ENCODE measurements at regions not wholly inside any gene's neighbourhood (a gene's known extent, or its start where the extent isn't known, plus 50 kb on each side); places are given as distances from the start of the nearest gene placed in this dataset.

DNA sequence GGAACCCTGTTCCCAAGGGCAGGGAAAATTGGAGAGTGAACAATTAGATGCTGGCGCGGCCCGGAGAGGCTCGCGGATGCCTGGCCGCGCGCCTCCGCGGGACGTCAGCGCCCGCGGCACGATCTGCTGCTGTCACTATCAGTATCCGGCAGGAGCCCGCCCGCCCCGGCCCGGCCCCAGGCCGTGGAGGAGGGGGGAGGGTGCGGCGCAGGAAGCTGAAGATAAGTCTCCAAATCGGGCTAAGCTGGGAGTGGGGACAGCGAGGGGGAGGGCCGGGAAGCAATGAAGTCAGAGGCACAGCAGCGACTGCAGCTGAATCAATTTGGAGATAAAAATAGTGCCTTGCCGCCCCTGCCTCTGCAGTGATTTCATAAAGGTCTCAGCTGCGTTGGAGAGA is 441.5 kb upstream of the KLF12 start:
- peaks cover 7% of the 10 kb centered on the region for H3K4me1 Mint-ChIP-seq (ENCODE audit: low read depth)
- no peak overlapping the region for H3K27ac Mint-ChIP-seq
- peak overlapping the region; percentile 75 for H3K4me3 Mint-ChIP-seq
- H3K9me3 Mint-ChIP-seq = no peaks in the 10 kb centered on the region
- H3K27me3 Mint-ChIP-seq = peaks cover 59% of the 10 kb centered on the region
- H3K36me3 Mint-ChIP-seq (ENCODE audit: low read depth) = no peaks in the 10 kb centered on the region

DNA sequence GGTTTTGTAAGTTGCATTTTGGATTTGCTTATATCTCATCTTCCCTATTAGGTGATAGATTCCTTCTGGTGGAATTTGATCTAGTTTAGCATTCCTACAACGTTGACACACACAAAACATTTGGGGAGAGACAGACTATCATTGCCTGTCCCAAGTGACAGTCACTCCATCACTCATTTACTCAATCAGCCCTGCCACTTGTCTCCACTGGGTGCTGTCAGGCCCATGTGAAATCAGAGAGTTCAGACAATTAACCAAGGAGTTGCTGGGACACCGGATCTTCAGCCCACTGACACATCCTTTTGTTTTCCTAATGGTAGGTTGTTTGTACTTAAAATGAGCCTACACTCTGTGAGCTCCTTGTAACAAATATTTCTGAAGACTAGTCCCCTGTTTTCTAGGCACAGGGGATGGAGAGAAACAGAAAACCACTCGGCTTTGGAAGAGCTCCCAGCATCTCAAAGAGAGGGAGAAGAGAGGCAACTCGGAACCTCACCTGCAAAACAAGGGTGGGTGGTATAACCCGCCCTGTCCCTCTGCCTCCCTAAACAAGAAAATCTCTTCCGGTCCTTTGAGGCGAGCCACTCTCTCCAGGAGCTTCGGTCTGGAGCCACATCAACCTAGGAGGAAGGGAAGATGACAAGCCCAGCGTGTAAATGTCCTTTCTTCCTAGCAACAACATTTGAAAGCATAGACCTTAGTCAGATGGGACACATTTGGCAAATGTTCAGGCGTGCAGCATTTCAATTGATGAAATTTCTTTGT is 440.9 kb upstream of the KLF12 start:
- Mint-ChIP-seq H3K4me3 (peak overlapping the region; percentile 75), H3K27me3 (peaks cover 59% of the 10 kb centered on the region), H3K9me3 (no peaks in the 10 kb centered on the region), H3K4me1 (ENCODE audit: low read depth) (peaks cover 7% of the 10 kb centered on the region), H3K36me3 (ENCODE audit: low read depth) (no peaks in the 10 kb centered on the region), H3K27ac (no peak overlapping the region)

DNA sequence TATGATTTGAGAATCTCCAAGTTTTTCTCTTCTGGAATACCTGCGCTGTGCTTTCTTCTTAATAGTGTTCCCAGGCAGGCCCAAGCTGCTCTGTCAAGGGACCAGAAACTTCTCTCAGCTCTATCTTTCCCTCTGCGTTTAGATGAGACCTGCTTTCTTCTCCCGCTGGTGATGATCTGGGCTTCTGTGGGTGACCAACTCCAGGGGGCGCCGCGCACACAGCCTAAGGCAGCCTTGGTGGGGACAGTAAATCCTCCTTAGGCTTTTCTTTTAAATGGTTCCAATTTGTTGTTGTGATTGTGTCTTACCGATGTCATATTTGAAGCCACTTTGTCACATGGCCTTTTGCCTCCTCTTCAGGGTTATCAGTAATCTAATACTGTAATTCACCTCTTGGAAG is 439.4 kb upstream of the KLF12 start:
- Mint-ChIP-seq H3K9me3 (no peaks in the 10 kb centered on the region), H3K4me1 (ENCODE audit: low read depth) (peaks cover 7% of the 10 kb centered on the region), H3K36me3 (ENCODE audit: low read depth) (no peaks in the 10 kb centered on the region), H3K27ac (no peak overlapping the region), H3K4me3 (no peak overlapping the region), H3K27me3 (peaks cover 52% of the 10 kb centered on the region)

DNA sequence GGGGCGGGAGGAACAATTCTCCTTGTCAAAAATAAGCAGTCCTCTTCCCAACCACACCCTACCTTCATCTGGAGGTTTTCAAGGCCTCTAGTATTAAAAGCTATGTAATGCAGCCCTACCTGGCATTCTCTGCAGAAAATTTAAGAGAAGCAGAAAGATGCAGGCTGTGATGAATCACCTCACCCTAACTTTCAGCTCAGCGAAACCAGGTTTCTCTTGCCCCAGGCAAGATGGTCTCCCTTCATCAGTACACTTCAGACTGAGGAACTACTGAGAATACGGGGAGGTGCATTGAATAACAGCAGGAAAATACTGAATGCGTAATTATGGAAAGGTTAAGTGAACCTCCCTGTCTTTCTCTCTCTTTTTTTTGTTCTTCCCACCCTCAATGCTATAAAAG is 437.6 kb upstream of the KLF12 start:
- Mint-ChIP-seq H3K9me3 (no peaks in the 10 kb centered on the region), H3K36me3 (ENCODE audit: low read depth) (no peaks in the 10 kb centered on the region), H3K4me1 (ENCODE audit: low read depth) (peaks cover 7% of the 10 kb centered on the region), H3K4me3 (no peak overlapping the region), H3K27ac (no peak overlapping the region), H3K27me3 (peaks cover 43% of the 10 kb centered on the region)

DNA sequence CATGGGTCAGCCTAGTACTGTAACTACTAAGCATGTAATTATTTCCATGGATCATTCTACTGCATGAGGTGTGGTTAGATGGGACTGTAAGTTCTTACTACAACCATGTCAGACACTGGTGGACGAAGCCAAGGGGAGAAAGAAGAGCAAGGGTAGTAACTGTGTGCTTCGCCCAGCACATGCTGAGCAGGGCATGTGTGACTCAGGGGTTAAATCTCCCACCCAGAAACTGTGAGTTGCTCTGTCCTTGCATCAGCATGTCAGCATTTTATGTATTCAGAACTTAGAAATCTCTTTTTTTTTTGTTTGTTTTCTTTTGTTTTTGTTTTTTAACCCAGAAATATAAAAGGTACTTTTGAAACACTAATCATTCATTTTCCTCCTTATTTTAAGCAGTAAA is 436.6 kb upstream of the KLF12 start:
- H3K27me3 Mint-ChIP-seq = peaks cover 33% of the 10 kb centered on the region
- no peaks in the 10 kb centered on the region for H3K36me3 Mint-ChIP-seq (ENCODE audit: low read depth)

DNA sequence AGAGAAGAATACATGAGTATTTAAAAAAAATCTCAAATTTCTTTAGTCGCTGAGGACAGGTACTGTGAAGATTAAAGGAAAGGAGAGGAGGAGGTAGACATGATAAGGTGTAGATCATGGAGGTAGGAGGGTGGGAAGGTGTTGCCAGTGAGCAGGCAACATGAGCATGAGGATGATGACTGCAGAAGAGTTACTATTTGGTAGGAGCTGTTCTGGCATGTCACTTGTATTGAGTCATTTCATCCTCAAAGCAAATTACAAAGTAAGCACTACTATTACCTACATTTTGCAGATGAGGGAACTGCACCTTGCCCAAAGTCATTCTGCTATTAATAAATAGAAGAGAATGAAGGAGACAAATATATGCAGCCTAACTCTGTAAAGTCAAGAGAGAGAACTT is 435.8 kb upstream of the KLF12 start:
- H3K4me1 Mint-ChIP-seq (ENCODE audit: low read depth) = peaks cover 2% of the 10 kb centered on the region

More for the DNA sequence above, 436.6 kb upstream of the KLF12 start:
- no peak overlapping the region for H3K27ac Mint-ChIP-seq
- no peak overlapping the region for H3K4me3 Mint-ChIP-seq
- no peaks in the 10 kb centered on the region for H3K9me3 Mint-ChIP-seq
- peaks cover 7% of the 10 kb centered on the region for H3K4me1 Mint-ChIP-seq (ENCODE audit: low read depth)

DNA sequence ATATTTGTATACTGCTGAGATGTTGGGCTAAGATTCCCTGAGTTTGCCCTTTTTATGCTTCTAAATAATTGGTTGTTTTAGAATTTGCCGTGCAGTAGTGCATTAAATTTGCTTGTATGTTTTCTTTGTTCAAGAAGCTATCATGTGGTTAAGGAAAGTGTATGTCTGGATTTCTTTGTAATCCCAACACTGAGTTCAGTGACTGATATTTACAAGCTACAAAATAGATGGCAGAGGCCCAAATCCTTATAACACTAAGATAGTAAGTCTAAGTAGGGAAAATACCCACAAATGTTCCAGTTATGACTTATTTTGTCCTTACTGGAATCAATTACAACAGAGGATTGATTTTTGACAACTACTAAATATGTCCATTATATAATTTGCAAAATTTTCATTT is 435.0 kb upstream of the KLF12 start:
- Mint-ChIP-seq H3K9me3 (no peaks in the 10 kb centered on the region), H3K4me1 (ENCODE audit: low read depth) (no peaks in the 10 kb centered on the region), H3K27me3 (peaks cover 19% of the 10 kb centered on the region), H3K4me3 (no peak overlapping the region), H3K36me3 (ENCODE audit: low read depth) (no peaks in the 10 kb centered on the region), H3K27ac (no peak overlapping the region)

More for the DNA sequence above, 435.8 kb upstream of the KLF12 start:
- H3K36me3 Mint-ChIP-seq (ENCODE audit: low read depth) = no peaks in the 10 kb centered on the region
- no peak overlapping the region for H3K4me3 Mint-ChIP-seq
- H3K9me3 Mint-ChIP-seq = no peaks in the 10 kb centered on the region
- H3K27ac Mint-ChIP-seq = no peak overlapping the region
- H3K27me3 Mint-ChIP-seq = peaks cover 27% of the 10 kb centered on the region

DNA sequence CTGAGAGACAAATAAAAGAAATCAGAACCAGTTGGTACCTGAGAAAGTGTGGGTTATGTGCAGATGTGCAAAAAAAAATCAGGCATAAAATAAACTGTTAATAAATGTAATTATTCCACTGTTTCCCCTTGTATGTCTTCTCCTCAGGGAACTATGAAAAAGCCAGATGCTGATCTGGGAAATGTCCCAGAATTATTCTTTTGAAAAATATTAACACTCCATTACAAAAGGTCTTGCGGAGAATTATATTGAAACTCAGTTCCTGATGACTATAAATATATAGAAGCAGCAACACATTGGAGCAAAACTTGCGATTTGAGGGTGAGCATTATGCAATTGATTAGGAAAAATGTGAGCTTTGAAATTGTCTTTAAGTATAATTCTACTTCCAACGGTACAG is 433.3 kb upstream of the KLF12 start:
- Mint-ChIP-seq H3K36me3 (ENCODE audit: low read depth) (no peaks in the 10 kb centered on the region), H3K27me3 (peaks cover 5% of the 10 kb centered on the region), H3K4me1 (ENCODE audit: low read depth) (no peaks in the 10 kb centered on the region), H3K27ac (no peak overlapping the region), H3K9me3 (no peaks in the 10 kb centered on the region), H3K4me3 (no peak overlapping the region)

DNA sequence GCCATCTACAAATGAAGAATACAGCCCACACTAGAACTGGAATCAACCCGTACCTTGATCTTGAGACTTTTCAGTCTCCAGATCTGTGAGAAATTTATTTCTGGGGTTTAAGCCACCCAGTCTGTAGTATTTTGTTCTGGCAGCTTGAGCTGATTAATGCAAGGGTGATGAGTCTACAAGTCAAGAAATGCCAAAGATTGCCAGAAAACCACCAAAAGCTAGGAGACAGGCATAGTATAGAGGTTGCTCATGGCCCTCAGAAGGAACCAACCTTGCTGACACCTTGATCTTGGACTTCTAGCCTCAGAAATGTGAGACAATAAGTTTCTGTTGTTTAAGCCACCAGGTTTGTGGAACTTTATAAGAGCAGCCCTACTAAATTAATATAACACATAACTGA is 428.2 kb upstream of the KLF12 start:
- peaks cover 4% of the 10 kb centered on the region for H3K27me3 Mint-ChIP-seq
- no peak overlapping the region for H3K27ac Mint-ChIP-seq
- H3K4me1 Mint-ChIP-seq (ENCODE audit: low read depth) = peaks cover 6% of the 10 kb centered on the region
- H3K9me3 Mint-ChIP-seq = no peaks in the 10 kb centered on the region
- no peaks in the 10 kb centered on the region for H3K36me3 Mint-ChIP-seq (ENCODE audit: low read depth)
- H3K4me3 Mint-ChIP-seq = no peak overlapping the region

DNA sequence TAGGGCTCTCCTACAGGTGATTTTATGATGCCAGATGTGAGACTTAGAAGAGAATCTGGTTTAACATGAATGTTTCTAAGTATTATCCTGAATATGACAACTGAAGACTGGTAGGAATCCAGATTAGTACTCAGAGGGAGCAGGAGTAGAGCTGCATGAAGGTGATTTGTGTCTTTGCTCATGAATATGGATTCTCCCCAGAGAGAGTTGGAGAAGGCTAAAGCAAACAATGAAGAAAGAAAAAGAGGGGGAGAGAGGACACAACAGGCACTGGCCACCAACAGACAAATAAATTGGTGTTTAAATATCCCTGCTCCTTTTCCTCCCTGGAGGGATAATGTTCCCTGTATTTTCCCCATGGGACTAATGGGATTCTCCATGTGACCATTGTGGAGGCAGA is 427.0 kb upstream of the KLF12 start:
- Mint-ChIP-seq H3K4me1 (ENCODE audit: low read depth) (peaks cover 6% of the 10 kb centered on the region), H3K36me3 (ENCODE audit: low read depth) (no peaks in the 10 kb centered on the region), H3K4me3 (no peak overlapping the region), H3K27ac (no peak overlapping the region), H3K9me3 (no peaks in the 10 kb centered on the region), H3K27me3 (peaks cover 4% of the 10 kb centered on the region)

DNA sequence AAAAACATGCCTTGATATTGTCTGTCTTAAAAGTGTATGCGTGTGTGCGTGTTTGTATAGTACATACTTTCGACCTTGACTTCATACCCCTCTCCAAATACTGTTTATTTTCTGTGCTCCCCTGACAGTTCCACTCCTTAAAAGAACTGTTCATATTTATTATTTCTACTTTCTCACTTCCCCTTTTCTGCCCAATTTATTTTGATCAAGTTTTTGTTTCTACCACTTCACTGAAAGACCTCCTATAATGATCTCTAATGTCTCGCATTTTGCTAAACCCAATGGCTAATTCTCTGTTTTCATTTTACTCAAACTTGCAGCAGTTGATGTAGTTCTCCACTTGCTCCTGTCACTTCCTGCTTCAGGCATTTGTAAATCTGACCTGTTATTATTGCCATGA is 426.1 kb upstream of the KLF12 start:
- Mint-ChIP-seq H3K9me3 (no peaks in the 10 kb centered on the region), H3K27me3 (peaks cover 4% of the 10 kb centered on the region), H3K4me1 (ENCODE audit: low read depth) (peaks cover 6% of the 10 kb centered on the region), H3K4me3 (no peak overlapping the region), H3K36me3 (ENCODE audit: low read depth) (no peaks in the 10 kb centered on the region), H3K27ac (no peak overlapping the region)

DNA sequence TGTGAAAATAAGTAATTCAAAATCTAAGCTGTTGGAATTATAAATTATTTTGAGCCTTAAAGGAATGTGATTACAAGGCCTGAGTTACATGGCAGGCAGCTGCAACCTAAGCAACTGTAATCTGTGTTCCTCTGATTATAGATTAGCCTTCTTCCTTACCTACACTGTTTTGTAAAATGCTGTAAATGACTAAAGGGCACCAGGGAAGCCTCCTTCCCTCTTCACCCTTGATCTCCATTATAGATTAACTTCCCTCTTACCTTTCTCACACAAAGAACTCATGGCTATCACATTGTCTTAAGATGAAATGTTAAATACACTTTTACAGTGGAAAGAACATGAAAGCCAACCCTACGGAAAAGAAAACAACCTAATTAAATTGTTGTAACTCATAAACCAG is 423.7 kb upstream of the KLF12 start:
- Mint-ChIP-seq H3K4me1 (ENCODE audit: low read depth) (peaks cover 6% of the 10 kb centered on the region), H3K27ac (no peak overlapping the region), H3K27me3 (peaks cover 4% of the 10 kb centered on the region), H3K9me3 (no peaks in the 10 kb centered on the region), H3K36me3 (ENCODE audit: low read depth) (no peaks in the 10 kb centered on the region), H3K4me3 (no peak overlapping the region)

DNA sequence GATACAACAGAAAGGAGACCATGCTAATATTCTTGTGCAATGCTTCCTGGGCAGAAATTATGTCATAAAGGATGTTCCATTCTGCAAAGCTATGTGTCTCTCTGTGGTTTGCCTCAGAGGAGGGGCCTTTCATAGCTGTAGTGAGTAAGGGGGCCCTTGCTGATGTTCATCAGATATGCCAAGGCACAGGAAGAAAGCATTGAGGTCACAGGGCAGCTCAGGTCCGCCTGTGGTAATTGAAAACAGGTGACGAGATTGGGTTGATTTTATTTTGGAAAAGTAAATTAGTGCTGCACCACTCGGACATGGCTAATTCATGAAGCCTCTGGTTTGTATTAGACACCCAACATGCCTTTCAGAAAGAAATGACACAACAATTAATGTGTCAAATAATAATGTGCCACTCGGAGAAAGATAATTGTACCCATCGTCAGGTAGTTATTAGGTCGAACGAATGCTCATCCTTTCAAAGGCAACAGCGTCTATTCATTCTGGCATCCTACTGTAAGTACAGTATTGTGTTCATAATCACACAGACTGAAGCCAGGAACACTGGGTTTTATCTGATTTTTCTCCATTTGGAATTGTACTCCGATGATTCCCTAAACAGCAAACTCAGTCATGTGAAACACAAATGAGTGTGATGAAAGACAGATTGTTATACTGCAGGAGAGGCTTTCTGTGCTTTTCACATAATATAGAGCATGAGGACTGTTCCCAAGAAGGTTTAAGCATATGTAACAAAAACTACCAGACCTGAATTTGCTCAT is 421.6 kb upstream of the KLF12 start:
- Mint-ChIP-seq H3K36me3 (ENCODE audit: low read depth) (no peaks in the 10 kb centered on the region), H3K9me3 (no peaks in the 10 kb centered on the region), H3K27ac (no peak overlapping the region), H3K4me1 (ENCODE audit: low read depth) (peaks cover 6% of the 10 kb centered on the region), H3K4me3 (no peak overlapping the region), H3K27me3 (peaks cover 4% of the 10 kb centered on the region)

DNA sequence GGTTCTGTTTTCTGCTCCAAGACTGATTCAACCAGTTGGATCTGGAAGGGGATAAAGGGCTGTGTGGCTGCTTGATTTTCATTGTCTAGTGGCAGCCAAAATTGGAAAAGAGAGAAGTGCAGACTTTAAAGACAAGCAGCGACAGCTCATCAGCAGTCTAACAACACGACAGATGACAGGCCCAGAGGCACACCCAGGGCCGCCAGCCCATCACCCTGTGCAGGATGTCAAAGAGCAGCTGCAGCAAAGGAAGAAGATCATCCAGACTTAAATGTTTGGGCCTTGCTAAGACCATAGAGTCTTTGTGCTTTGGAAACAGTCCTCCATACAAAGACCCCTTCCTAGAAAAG is 421.0 kb upstream of the KLF12 start:
- Mint-ChIP-seq H3K4me1 (ENCODE audit: low read depth) (peaks cover 4% of the 10 kb centered on the region), H3K27ac (no peak overlapping the region), H3K27me3 (peaks cover 3% of the 10 kb centered on the region), H3K4me3 (no peak overlapping the region), H3K36me3 (ENCODE audit: low read depth) (no peaks in the 10 kb centered on the region), H3K9me3 (no peaks in the 10 kb centered on the region)

DNA sequence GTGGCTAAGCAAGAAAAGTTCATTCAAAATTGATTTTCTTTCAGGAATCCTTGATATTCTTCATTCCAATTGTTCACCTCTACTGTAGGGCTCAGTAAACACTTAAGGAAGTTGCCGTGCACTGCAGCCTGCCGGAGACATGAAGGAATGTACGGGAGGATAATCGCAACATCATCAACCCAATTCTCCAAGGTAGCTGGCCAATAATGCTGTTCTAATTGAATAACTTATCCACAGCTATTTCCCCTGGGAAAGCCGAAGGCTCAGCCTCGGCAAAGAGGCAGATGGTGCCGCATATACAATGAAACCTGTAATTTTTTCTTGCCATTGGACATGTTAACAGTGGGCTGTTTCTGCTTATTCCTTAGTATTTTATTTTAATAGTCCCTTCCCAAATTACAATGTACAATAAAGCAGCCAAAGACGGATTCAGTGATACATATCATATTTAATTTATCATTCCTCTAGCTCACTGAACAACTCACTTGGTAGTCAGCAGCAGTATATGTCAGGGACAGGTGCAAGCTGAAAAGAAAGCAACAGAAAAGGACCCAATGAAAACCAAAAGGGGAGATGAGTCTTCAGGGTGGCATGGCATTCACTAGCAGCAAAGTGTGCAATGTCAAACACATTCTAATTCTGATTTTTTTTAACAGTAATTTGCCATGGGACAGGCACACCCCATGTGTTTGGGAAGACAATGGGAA is 420.5 kb upstream of the KLF12 start:
- Mint-ChIP-seq H3K27me3 (no peaks in the 10 kb centered on the region), H3K9me3 (no peaks in the 10 kb centered on the region), H3K4me1 (ENCODE audit: low read depth) (peaks cover 6% of the 10 kb centered on the region), H3K4me3 (no peak overlapping the region), H3K36me3 (ENCODE audit: low read depth) (no peaks in the 10 kb centered on the region), H3K27ac (no peak overlapping the region)
